ENCODE measurements at regions not wholly inside any gene's neighbourhood (a gene's known extent, or its start where the extent isn't known, plus 50 kb on each side); places are given as distances from the start of the nearest gene placed in this dataset.

DNA sequence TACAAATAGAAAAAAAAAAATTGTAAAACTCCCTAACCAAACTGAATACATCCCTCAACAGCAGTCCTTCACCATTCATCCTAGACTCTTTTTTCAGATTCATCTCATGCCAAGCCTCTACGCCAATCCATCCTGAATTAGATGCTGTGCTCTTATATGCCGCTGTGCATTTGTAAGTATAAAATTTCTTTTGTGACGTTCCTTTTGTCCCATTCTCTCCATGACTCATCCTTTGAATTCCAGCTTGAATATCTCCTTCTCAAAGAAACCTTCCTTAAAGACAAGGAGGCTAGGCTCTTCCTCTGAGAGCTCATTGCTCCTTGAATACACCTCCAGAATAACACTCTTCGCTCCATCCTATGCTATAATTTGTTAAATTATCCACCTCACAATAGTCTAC, 359.2 kb downstream of the RMST start:
- no peak for TF ChIP-seq EZH2phosphoT487 (conservative IDR thresholded peaks at IDR 0.05; ENCODE audit: low read length)
- TF ChIP-seq, protein P1, sequence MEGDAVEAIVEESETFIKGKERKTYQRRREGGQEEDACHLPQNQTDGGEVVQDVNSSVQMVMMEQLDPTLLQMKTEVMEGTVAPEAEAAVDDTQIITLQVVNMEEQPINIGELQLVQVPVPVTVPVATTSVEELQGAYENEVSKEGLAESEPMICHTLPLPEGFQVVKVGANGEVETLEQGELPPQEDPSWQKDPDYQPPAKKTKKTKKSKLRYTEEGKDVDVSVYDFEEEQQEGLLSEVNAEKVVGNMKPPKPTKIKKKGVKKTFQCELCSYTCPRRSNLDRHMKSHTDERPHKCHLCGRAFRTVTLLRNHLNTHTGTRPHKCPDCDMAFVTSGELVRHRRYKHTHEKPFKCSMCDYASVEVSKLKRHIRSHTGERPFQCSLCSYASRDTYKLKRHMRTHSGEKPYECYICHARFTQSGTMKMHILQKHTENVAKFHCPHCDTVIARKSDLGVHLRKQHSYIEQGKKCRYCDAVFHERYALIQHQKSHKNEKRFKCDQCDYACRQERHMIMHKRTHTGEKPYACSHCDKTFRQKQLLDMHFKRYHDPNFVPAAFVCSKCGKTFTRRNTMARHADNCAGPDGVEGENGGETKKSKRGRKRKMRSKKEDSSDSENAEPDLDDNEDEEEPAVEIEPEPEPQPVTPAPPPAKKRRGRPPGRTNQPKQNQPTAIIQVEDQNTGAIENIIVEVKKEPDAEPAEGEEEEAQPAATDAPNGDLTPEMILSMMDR (IDR thresholded peaks at IDR 0.05; ENCODE audit: insufficient read depth, low read length, poor library complexity, severe bottlenecking): no peak
- Histone ChIP-seq H2AFZ (ENCODE audit: low read depth, low read length, severe bottlenecking) (no peak overlapping the region), H3K27me3 (ENCODE audit: low read length) (no peaks in the 10 kb centered on the region; the same call in 1 of the 2 replicates), H3K9me2 (replicated peaks; ENCODE audit: insufficient read depth, low read length) (no peaks in the 10 kb centered on the region), H4K20me1 (ENCODE audit: low read depth, low read length) (no peaks in the 10 kb centered on the region), H3K27ac (ENCODE audit: low read depth, low read length) (no peak overlapping the region), H3K4me3 (ENCODE audit: insufficient read depth, low read length, poor library complexity, severe bottlenecking) (no peak overlapping the region), H3K9ac (ENCODE audit: low read length) (no peak overlapping the region), H3K36me3 (ENCODE audit: low read length) (no peaks in the 10 kb centered on the region), H3F3A (ENCODE audit: insufficient read depth) (no peaks in the 10 kb centered on the region), H3K4me2 (ENCODE audit: low read depth, low read length, poor library complexity, severe bottlenecking) (no peak overlapping the region), H3K9me3 (ENCODE audit: insufficient read depth, low read length) (no peaks in the 10 kb centered on the region), H3K79me2 (ENCODE audit: insufficient read depth, low read length) (no peaks in the 10 kb centered on the region)

DNA sequence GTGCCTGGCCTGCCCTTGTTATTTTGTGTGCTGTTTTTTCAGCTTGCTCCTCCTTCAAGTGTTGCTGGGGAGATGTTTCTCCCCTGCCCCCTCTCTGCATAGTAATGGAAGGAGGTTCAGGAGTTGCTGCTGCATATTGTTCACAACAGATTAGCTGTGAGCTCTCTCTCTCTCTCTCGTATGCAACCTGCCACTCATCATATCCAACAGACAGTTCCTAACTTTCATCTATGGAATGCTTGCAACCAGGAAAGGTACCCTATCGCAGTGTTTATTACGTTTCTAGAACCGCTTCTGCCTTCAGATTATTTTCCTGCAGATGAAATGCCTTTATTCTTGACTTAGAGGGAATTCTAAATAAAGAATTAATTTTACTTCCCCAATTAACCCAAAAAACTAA, 372.9 kb downstream of the RMST start:
- H3K9me2 ChIP-seq (replicated peaks; ENCODE audit: insufficient read depth, low read length): no peaks in the 10 kb centered on the region
- H3F3A ChIP-seq (ENCODE audit: insufficient read depth): no peaks in the 10 kb centered on the region
- no peak overlapping the region for H3K27ac ChIP-seq (ENCODE audit: low read depth, low read length)
- H3K4me2 ChIP-seq (ENCODE audit: low read depth, low read length, poor library complexity, severe bottlenecking): no peak overlapping the region
- H3K36me3 ChIP-seq (ENCODE audit: low read length): no peaks in the 10 kb centered on the region
- no peak overlapping the region for H3K4me3 ChIP-seq (ENCODE audit: insufficient read depth, low read length, poor library complexity, severe bottlenecking)
- H3K9me3 ChIP-seq (ENCODE audit: insufficient read depth, low read length): no peaks in the 10 kb centered on the region
- TF ChIP-seq, protein P1 (IDR thresholded peaks at IDR 0.05; ENCODE audit: insufficient read depth, low read length, poor library complexity, severe bottlenecking): no peak
- TF ChIP-seq EZH2phosphoT487 (conservative IDR thresholded peaks at IDR 0.05; ENCODE audit: low read length): no peak
- no peaks in the 10 kb centered on the region for H3K79me2 ChIP-seq (ENCODE audit: insufficient read depth, low read length)
- H3K27me3 ChIP-seq (ENCODE audit: low read length): no peaks in the 10 kb centered on the region
- H3K9ac ChIP-seq (ENCODE audit: low read length): no peak overlapping the region
- no peaks in the 10 kb centered on the region for H4K20me1 ChIP-seq (ENCODE audit: low read depth, low read length)
- no peak overlapping the region for H2AFZ ChIP-seq (ENCODE audit: low read depth, low read length, severe bottlenecking)

DNA sequence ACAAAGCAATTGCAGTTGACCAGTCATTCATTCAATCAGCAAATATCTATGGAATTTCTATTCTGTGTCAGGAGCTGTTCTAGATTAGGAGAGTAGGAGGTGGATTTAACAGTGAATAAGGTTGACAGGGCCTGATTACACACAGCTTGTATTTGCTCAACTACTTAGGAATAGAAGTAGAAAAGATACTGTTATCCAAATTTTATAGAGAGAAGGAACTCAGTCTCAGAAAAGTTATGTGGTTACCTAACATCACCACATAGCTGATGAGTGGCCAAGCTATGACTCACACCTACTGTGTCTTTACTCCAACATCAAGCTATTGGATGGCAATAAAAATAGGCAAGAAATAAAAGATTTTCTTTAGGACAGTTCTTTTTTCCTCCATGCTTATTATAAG, 374.8 kb downstream of the RMST start:
- Histone ChIP-seq H3K9ac (ENCODE audit: low read length) (no peak overlapping the region), H3K79me2 (ENCODE audit: insufficient read depth, low read length) (no peaks in the 10 kb centered on the region), H4K20me1 (ENCODE audit: low read depth, low read length) (no peaks in the 10 kb centered on the region), H3K27me3 (ENCODE audit: low read length) (no peaks in the 10 kb centered on the region), H3F3A (ENCODE audit: insufficient read depth) (no peaks in the 10 kb centered on the region), H3K27ac (ENCODE audit: low read depth, low read length) (no peak overlapping the region), H3K9me3 (ENCODE audit: insufficient read depth, low read length) (no peaks in the 10 kb centered on the region), H3K4me3 (ENCODE audit: insufficient read depth, low read length, poor library complexity, severe bottlenecking) (no peak overlapping the region), H2AFZ (ENCODE audit: low read depth, low read length, severe bottlenecking) (no peak overlapping the region), H3K9me2 (replicated peaks; ENCODE audit: insufficient read depth, low read length) (no peaks in the 10 kb centered on the region), H3K4me2 (ENCODE audit: low read depth, low read length, poor library complexity, severe bottlenecking) (no peak overlapping the region), H3K36me3 (ENCODE audit: low read length) (no peaks in the 10 kb centered on the region)
- TF ChIP-seq EZH2phosphoT487 (conservative IDR thresholded peaks at IDR 0.05; ENCODE audit: low read length): no peak
- TF ChIP-seq, protein P1 (IDR thresholded peaks at IDR 0.05; ENCODE audit: insufficient read depth, low read length, poor library complexity, severe bottlenecking): no peak
